ENCODE measurements at regions not wholly inside any gene's neighbourhood (a gene's known extent, or its start where the extent isn't known, plus 50 kb on each side); places are given as distances from the start of the nearest gene placed in this dataset.
"Not testable (repeated sequence)": the region's sequence is repeated elsewhere in the genome, so short reads cannot be mapped to it uniquely, and the experiment has no call there.

DNA sequence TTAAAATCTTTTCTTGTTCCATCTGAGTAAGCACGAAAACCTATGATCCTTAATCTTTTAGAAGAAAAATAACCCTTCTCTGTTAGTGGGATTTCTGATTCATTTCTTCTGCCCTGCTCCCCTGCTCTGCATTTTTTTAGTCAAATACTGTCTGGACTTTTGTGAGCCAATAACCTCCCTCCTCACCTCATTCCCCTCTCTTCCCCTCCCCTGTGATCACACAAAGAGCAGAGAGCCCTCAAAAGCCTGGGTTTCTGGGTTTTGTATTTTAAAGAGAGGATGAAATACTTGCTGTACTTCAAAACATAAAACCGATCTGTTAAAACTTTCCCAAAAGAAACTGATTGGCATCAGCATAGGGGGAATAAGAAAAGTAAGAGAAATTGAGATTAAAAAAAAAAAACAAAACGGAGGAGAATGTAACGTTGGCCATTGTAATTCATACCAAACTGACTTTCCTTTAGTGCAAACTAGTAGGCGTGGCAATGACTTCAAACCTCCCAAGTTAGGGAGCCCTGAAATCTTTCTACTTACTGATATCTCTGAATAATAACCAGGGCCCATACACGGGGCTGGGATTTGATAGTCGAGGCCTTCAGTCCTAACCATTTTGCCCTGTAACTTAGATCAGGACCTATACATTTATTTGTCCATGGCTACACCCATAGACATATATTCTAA lies 232.9 kb downstream of the TM9SF2 start:
- no peak for DNase-seq

DNA sequence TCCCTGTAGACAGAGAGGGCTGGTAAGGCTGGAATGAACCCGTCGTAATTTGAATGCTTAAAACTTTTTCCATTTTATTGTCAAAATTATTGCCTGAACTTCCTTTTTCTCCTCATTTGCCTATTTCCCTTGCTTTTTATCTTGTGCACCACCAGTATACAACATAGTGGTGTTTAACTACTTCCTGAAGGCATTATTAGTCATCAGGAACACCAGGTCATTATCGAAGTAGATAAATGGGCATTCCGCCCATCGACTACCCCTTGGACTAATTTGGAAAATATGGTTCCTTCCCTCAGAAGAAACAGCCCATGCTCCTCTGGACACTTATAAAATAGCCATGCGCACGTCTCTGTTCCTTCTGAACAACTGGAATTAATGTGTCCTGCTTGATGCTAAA lies 232.1 kb downstream of the TM9SF2 start:
- no peak for DNase-seq

DNA sequence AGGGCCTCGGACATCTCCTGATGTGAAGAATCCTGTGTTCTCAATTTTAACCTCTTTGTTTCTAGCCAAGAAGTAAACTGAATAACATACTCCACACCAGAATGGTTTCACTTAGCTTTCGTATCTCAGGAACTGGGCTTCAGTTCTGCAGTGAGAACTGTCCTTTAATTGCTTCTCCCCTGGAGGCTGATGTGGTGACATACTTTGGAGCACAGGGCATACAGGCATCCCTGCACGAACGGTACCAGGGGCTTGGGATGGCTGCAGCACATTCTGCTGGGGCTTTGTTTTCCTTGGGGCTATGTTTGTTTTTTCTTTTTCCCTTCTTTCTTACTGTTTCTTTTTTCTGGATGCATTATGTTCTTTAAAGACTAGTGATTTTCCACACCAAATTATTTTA lies 230.5 kb downstream of the TM9SF2 start:
- no peak for DNase-seq

DNA sequence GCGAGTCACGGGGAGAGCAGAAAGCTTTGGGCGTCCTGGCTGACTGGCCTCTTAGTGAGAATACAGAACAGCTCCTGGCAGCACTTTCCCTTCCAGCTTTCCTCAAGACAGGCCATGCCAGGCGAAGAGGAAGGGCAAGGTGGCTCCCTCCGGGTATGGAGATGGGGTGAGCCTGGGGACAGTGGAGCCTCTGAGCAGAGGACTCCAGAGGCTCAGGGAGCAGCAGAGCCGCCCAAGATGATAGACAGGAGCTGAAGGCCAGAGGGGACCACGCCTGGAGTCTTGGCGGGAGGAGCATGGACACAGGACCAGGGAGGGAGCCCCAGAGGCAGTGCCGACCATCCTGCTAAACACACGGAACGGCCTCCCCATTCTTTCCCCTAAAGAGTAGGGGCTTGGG lies 229.1 kb downstream of the TM9SF2 start:
- no peak for DNase-seq

DNA sequence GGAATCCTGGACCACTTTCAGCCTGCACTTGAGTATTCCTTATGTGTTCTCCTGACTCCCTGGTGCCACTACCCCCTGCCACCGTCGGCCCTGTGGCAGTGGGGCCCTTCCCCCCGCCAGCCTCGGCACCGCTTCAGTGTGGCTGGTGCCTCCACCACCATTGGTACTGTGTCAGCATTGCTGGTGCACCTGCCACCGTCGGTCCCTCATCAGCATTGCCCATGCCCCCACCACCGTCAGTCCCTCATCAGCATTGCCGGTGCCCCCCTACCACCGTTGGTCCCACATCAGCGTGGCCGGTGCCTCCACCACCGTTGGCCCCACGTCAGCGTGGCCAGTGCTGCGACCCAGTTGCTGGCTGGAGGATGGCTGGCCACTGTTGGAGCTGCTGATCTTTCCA lies 228.5 kb downstream of the TM9SF2 start:
- DNase-seq = no peak

DNA sequence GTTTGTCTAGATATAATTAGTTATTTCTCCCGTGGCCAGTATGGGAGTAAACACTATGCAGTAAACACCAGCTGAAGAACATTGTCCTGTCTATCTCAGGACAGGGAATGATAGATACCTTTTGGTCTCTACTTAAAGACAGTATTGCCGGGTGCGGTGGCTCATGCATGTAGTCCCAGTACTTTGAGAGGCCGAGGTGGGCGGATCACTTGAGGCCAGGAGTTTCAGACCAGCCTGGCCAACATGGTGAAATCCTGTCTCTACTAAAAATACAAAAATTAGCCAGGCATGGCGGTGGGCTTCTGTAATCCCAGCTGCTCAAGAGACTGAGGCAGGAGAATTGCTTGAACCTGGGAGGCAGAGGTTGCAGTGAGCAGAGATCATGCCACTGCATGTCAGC lies 226.4 kb downstream of the TM9SF2 start:
- DNase-seq = not testable (repeated sequence)

DNA sequence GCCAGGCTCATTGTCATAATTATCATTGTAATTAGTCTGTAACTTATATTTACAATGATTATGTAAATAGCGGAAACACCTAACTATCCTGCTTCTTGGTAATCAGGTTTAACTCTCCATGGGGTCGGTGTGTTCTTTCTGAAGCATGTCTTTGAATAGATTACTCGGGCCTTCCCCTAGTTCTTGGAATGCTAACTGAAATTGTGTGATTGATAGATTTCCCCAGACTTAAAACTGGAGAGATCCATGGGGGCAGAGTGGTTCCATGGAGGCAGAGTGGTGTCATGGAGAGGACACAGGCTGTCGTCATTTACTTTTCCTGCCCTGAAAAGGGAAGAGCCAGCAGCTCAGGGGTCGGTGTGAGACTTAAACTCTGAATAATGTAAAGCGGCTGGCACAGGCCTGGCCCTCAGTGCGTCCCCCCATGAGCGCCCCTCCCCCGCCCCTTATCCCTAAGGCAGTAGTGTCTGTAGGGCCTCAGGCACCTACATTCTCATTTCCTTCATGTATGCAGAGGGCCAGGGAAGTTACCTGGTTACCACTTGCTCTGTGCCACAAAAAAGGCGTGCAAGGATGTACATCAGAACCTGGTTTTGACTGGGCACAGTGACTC lies 225.1 kb downstream of the TM9SF2 start:
- no peak for DNase-seq

DNA sequence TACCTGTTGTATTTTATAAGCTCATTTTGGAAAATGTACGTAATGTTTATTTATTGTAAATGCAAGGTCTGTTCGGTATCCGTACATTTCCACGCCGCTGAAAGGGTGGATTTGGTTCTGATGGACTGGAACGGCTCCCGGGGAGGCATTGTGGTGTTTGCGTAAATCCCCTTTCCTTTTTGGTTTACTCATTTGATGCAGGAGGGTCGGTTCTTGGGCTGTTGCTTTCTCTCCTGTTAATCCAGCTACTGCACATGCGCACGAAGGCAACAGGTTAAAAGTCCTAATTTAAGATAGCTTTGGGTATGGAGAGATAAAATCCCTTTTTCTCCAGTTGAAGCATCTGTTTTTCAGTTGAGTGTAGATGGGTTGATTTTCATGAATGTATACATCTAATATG lies 224.4 kb downstream of the TM9SF2 start:
- DNase-seq = no peak

DNA sequence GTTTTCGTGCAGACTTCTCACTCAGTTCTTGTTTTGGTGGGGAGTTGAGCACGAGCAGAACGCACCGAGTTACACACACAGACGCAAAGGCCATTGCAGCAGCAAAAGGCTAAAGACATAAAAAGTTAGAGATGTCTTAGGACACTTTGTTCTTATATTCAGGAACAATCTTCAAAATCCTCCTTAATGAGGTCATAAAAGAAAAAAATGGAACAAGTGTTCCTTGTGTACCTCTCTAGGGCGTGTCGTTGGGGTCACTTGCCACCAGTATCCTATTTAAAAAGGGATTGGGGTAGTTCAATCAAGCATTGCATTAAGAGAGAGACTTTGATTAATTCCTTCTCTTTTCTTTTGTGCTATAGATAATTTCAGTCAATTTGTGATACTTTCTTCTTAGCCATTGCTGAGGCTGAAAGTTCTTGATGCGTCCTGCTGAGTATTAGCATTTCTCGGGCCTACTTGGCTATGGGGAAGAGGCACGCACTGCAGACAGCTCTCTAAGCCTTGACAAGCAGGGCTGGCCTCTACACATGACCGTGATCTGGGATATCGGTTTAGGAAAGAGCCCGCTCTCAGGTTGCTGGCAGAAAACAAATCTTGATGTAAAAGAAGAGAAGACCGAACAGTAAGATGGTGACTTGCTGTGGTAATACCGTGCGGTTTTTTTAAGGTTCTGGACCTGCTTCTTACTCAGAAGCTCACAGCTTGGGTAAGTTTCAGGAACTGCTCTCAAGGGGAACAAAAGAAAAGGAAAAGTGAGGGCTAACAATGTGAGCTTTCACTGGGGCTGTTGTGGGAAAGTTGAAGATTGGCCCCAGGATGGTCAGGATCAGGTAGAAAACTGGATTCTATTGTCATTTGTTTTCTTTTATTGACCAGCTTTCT lies 223.6 kb downstream of the TM9SF2 start:
- DNase-seq = no peak

DNA sequence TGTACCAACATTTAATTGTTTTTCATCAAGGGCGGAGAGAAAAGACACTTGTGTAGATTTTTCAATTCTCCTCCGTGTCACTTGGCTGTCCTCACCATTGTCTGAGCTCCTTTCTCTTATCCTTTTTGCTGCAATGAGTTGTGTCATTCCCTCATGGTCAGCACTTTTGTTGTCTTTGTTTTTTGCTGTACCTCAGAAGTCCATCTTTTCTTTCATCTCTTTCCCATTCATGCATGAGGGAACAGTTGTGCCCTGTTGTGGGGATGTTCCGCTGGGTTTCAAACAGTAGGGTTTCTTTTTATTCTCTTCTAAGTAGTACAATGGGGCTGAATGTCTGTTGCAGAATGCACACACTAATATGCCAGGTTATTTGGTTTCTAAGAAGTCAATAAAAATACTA lies 222.6 kb downstream of the TM9SF2 start:
- DNase-seq = no peak

DNA sequence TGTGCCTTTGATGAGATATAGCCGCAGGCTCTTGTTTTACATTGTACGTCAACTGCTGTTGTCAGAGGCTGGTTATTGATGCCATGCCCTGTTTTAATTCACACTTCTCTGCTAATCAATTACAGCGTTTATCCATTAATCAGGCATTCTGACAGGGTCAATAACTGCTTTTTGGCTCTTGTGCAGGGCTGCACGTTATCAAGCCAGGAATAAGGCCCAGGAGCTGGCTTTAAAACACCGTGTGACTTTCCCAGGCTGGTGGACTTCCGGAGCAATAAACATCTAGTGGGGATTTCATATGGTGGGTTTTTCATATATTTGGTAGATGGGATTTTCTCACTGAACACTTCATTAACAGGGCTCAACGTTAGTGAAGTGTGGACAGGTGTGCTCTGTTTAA lies 221.7 kb downstream of the TM9SF2 start:
- no peak for DNase-seq

DNA sequence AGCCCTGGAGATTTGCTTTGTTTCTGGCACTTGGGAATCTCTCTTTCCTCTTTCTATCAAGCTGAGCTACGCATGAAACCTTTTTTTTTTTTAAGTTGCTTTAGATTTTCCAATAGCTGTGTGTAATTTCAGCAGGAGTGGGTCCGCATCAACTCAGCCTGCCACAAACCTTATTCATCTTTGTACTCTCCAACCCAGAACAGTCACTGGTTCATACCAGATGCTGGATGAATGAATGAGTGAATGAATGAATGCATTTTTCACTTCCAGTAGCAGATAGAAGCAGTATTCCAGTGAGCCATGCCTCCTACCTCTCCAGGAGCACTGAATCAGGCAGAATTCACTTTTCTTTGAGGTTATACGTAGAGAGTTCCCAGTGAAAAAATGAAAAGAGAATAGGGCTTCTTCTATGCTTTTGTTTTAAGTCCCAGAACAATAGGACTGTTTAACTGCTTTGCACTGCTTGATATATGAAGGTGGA lies 221.1 kb downstream of the TM9SF2 start:
- no peak for DNase-seq

DNA sequence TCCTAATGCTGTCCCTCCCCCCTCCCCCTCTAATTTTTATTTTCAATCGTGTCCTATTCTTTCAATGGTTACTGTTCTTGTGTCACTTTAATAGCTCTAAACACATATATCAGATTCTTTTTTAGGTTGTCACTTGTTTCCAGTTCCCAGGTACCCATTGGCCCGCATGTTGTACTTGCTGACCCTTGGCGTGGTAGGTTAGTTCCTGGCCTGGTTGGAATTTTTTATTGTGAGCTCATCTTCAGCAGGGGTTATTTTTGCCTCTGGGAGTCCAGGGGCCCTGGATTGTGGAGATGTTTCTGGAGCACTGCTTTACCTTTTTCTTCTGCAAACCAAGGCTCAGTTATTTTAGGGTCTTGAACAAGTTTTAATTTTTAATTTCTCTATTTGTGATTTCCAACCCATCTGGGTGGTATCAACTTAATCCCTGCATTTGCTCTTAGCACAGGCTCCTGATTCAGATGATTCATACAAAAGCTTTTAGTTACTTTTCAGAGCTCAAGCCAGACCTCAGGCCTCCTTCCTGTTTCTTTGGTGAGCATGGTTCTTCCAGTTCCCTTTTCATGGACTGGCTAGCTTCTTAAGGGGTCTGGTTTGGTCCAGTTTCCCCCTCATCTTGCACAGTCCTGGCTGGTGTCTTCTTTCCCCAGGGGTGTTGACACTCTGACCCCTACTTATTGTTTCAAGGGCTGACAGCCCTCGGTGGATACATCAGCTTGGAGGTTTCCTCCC lies 220.5 kb downstream of the TM9SF2 start:
- no peak for DNase-seq

DNA sequence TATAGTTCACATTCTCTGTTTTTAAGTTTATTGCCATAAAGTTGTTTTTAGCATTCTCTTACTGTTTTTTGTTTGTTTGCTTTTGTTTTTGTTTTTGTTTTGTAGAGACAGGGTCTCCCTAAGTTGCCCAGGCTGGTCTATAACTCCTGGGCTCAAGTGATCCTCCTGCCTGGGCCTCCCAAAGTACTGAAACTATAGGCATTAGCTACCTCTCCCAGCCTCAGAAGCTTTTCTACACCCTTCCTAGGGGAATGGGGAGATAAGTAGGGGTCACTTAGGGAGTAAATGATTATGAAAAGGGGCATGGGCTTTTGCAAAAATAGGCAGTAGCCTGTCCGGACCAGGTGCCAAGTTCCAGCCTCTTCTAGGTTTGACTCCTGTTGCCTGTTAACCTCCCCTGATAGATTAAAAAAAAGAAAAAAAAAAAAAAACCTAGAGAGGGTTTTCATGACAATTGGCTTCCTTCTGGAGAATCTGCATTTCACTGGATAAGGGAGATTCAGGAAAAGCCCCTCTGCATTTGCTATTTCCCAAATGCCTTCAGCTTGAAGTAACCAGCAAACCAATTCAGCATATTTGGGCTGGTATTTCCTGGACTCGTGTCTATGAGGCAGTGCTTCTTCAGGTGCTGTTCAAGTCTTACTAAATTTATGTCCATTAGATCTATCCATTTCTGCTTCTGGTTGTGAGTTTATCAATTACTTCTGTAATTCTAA lies 216.8 kb downstream of the TM9SF2 start:
- DNase-seq = no peak

DNA sequence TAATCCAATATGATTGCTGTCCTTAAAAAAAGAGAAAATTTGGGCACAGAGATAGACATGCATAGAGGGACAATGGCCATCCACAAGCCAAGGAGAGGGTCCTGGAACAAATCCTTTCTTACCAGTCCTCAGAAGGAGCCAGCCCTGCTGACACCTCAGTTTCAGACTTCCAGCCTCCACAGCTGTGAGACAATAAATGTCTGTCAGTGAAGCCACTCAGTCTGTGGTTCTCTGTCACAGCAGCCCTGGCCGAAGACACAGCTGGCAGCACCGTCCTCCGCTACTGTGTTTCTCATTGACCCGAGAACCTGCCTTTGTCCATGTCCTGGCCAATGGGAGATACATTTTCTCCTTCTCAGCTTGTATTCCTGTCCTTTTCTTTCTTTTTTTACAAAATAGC lies 207.9 kb downstream of the TM9SF2 start:
- DNase-seq = no peak

DNA sequence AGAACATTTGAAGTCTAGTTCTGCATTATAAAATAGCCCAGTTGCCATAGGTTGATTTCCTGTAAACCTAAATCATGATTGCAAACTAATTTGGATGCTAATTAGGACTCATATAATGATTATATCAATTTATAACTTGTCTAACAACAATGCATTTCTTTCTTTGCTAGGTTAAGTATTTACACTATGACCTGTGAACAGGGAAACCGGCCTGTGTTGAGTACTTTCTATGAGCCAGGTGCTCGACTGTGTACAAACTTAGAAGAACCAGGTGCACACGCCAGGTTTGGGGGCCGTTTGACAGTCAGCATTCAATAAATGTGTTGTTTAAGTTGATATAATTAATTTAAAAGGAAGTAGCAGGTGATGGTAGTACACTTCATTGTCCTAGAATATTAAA lies 203.1 kb downstream of the TM9SF2 start:
- DNase-seq = no peak

DNA sequence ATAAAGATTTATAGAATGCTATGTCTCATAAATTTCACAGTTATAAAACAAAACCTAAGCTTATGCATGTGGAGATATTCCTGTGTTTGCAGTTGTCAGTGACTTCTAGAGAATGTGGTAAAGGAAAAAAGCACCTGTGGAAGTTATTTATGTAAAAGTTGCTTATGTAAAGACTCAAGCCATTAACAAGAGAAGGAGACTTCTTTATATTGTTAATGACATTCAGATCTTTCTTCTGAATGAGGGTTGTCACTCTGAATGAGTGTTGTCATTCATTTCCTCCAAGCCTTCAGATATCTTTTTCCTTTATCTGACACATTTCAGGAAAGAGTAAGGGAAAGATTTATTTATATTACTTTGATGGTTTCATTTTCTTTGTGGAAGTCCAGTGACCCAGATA lies 202.6 kb downstream of the TM9SF2 start:
- DNase-seq = no peak

DNA sequence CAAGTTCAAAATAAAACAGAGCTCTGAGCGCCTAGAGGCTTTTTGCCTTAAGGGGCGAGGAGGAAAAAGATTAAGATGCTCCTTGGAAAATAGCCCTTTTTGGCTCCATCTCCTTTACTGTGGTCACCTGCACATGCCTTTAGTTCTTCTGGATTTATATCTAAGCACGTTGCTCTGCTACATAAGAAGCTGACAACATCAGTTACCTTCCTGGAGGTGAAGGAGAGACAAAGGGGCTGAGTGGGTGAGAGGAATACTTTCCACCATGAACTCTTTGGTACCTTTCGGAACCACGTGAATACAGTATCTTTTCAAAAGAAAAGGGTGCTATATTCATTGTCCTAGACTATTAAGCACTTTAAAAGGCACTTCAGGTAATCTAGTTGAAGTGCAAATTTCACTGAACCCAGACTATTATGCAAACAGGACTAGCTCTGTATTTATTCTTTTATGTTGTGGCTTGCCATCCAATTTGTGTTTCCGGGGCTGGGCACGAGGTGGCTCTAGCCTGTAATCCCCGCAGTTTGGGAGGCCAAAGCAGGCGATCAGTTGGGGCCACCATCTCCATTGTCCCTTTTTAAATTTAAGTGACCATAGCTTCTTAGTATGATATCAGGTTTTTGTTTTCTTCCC lies 201.5 kb downstream of the TM9SF2 start:
- no peak for DNase-seq

DNA sequence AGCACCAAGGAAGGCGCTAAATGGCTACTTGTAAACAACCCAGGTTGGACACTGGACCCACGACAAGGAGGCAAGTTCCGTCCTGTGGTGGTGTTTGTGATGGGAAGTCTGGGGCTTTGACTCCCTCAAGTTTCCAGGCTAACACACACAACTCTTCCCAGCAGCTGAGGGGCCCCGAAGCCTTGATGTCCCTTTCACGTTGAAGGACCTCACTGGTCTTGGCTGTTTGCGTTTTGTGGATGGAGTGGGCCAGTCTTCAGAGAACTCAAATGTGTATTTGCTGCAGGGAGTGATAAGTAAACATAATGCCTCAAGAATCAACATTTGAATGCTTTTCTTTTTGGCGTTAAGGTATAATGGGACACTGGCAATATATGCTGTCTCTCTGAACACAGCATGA lies 199.2 kb downstream of the TM9SF2 start:
- no peak for DNase-seq

DNA sequence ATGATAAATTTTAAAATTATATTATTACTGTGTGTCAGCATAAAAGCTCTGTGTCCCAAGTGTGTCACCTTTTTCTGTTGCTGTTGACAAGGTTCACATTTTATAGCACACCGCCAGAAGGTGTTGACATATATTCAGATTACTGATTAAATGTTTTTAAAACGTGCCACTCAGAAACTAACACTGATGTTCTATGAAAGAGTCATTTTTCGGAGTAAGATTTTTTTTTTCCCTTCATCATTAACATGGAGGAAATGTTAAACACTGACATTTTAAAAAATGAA lies 197.5 kb downstream of the TM9SF2 start:
- no peak for DNase-seq

DNA sequence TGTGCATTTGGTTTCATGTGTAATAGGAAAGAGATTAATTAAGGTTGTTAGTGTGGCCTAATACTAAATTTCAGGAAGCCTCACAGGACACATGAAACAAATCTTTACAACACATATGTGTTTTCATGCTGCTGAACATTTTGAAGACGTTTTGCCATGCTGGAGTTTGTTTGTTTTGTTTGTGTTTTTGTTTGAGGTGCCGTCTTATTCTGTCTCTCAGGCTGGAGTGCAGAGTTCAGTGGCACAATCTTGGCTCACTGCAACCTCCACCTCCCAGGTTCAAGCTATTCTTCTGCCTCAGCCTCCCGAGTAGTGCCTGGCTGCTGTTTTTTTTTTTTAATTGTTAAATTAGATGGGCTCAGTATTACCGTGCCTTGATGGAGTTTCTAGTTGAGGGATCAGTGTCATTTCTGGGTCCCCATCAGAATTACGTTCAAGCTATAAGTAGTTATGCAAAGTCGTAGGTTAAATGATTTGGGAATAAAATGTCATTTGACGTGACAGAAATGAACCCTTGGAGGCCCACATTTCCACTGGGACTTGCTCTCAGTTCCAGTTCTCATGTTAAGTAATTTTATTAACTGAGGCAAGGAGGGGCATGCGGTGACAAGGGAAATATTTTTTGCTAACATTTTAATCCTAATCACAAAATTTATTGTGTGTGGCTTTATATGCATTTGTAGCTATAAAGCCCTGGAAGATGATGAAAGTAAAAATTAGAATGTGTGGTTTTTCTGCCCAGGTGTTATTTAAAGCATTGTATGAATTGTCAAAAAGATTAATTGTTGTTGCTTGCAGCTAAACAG lies 196.9 kb downstream of the TM9SF2 start:
- no peak for DNase-seq
